Endothelial cell of umbilical vein (primary cell): ENCODE measurements at regions not wholly inside any gene's neighbourhood (a gene's known extent, or its start where the extent isn't known, plus 50 kb on each side); places are given as distances from the start of the nearest gene placed in this dataset.

Source experiments
- BruUV-seq: library from RNA; stranded (reverse); fragments of 400-500 nt; replicated peaks from 2 replicates; lab custom pipeline; 2021; lab: Mats Ljungman, UMichigan
- CTCF ChIA-PET: fragments of 300-600, 350-600 bp; sonication (Branson Sonifier 250); formaldehyde crosslinking; loops from one replicate; lab custom pipeline; 2021; ENCODE audit warnings: antibody characterized with exemption, inconsistent platforms; lab: Charles Lee
- POLR2A ChIA-PET: fragments of 300-600, 350-600 bp; sonication (Branson Sonifier 250); formaldehyde crosslinking; loops from one replicate; lab custom pipeline; 2021; ENCODE audit warnings: antibody characterized with exemption, inconsistent platforms; lab: Charles Lee
- DNase-seq: peaks from one replicate; pipeline ENCODE4 v3.0.0-alpha.2; 2011; ENCODE audit warnings: low read depth, low spot score
- FAIRE-seq: peaks from 2 replicates; lab custom pipeline; 2011; peaks lifted over from hg19 to GRCh38; lab: Jason Lieb, UNC
- H2AFZ ChIP-seq: 2 replicates; pipeline ENCODE4 v1.6.0; 2012; ENCODE audit warnings: low read depth, low read length, control low read depth, inconsistent platforms
- H3K27ac ChIP-seq: 2 replicates; pipeline ENCODE4 v1.5.1; 2011; ENCODE audit warnings: low read depth, mild to moderate bottlenecking, control low read depth, low read length, moderate library complexity; ENCODE audit not compliant: insufficient read depth
- H3K27me3 ChIP-seq, 2 experiments: 2 replicates each; pipeline versions ENCODE4 v1.6.0 to v1.6.1; 2011; ENCODE audit warnings: low read length in 2 of 2, mixed read lengths in 1 of 2; ENCODE audit not compliant: control insufficient read depth in 2 of 2, insufficient read depth in 2 of 2
- H3K36me3 ChIP-seq, 2 experiments: 2 replicates in 1 of 2; 3 replicates in 1 of 2; pipeline ENCODE4 v1.5.1; 2011; ENCODE audit warnings: low read length in 2 of 2, mild to moderate bottlenecking in 1 of 2, moderate library complexity in 1 of 2; ENCODE audit not compliant: control insufficient read depth in 2 of 2, insufficient read depth in 2 of 2; ENCODE audit errors: extremely low read depth in 1 of 2
- H3K4me1 ChIP-seq: 3 replicates; pipeline ENCODE4 v1.5.1; 2011; ENCODE audit warnings: mild to moderate bottlenecking, low read length; ENCODE audit not compliant: control insufficient read depth, insufficient read depth; ENCODE audit errors: extremely low read depth
- H3K4me2 ChIP-seq: 2 replicates; pipeline ENCODE4 v1.6.1; 2011; ENCODE audit warnings: low read length, control low read depth, mixed read lengths; ENCODE audit not compliant: insufficient read depth
- H3K4me3 ChIP-seq, 3 experiments: fragments of 200-600 bp in 1 of 3; sonication (generic), shearing (Covaris generic) in 1 of 3; replicated peaks in 1 of 3; 2 replicates each; pipeline ENCODE4 v1.5.1; 2011 to 2016; ENCODE audit warnings: control low read depth in 3 of 3, low read length in 3 of 3, mild to moderate bottlenecking in 2 of 3, inconsistent platforms in 1 of 3, low read depth in 1 of 3, moderate library complexity in 1 of 3; ENCODE audit not compliant: insufficient read depth in 1 of 3
- H3K79me2 ChIP-seq: 2 replicates; pipeline ENCODE4 v1.6.0; 2012; ENCODE audit warnings: low read length, inconsistent platforms; ENCODE audit not compliant: control insufficient read depth, insufficient read depth
- H3K9ac ChIP-seq: replicated peaks from 2 replicates; pipeline ENCODE3; 2011; ENCODE audit warnings: low read length, control low read depth; ENCODE audit not compliant: insufficient read depth; ENCODE audit errors: extremely low read depth
- H3K9me1 ChIP-seq: replicated peaks from 3 replicates; pipeline ENCODE4 v1.6.0; 2011; ENCODE audit warnings: mild to moderate bottlenecking, low read length; ENCODE audit not compliant: control insufficient read depth, insufficient read depth; ENCODE audit errors: extremely low read depth
- H3K9me3 ChIP-seq: replicated peaks from 2 replicates; pipeline ENCODE4 v1.5.1; 2012; ENCODE audit warnings: low read length, inconsistent platforms; ENCODE audit not compliant: control insufficient read depth, insufficient read depth
- H4K20me1 ChIP-seq: replicated peaks from 2 replicates; pipeline ENCODE3; 2011; ENCODE audit warnings: mild to moderate bottlenecking, low read length; ENCODE audit not compliant: control insufficient read depth, insufficient read depth; ENCODE audit errors: extremely low read depth
- EZH2 ChIP-seq: IDR thresholded peaks from 2 replicates; pipeline ENCODE4 v1.6.1; 2012; ENCODE audit warnings: borderline replicate concordance, low read depth, mild to moderate bottlenecking, moderate library complexity, low read length, inconsistent platforms; ENCODE audit not compliant: severe bottlenecking
- FOS ChIP-seq: IDR thresholded peaks from 2 replicates; pipeline ENCODE4 v1.6.1; 2011; ENCODE audit warnings: mild to moderate bottlenecking, low read length, moderate library complexity, borderline replicate concordance; ENCODE audit not compliant: insufficient read depth
- GATA2 ChIP-seq: IDR thresholded peaks from 2 replicates; pipeline ENCODE4 v1.7.0; 2011; ENCODE audit warnings: low read depth, mild to moderate bottlenecking, moderate library complexity, mixed read lengths, low read length; ENCODE audit not compliant: insufficient read length, insufficient read depth
- JUN ChIP-seq: IDR thresholded peaks from 2 replicates; pipeline ENCODE4 v1.6.1; 2011; ENCODE audit warnings: borderline replicate concordance, low read depth; ENCODE audit not compliant: insufficient read length, insufficient read depth
- MAX ChIP-seq: IDR thresholded peaks from 2 replicates; pipeline ENCODE4 v1.6.1; 2011; ENCODE audit not compliant: insufficient read depth, insufficient read length
- MYC ChIP-seq: IDR thresholded peaks from one replicate; pipeline ENCODE4 v1.6.1; 2011; ENCODE audit warnings: mild to moderate bottlenecking, low read depth, low read length
- POLR2A ChIP-seq: IDR thresholded peaks from 2 replicates; pipeline ENCODE4 v1.6.1; 2012; ENCODE audit warnings: low read depth, mild to moderate bottlenecking, control low read depth, low read length
- POLR2AphosphoS5 ChIP-seq: IDR thresholded peaks from 2 replicates; pipeline ENCODE4 v1.6.1; 2012; ENCODE audit warnings: low read depth, mild to moderate bottlenecking, control low read depth, low read length, moderate library complexity; ENCODE audit not compliant: insufficient read depth
- dilution Hi-C: fragments of 300-500 bp; cut with MboI; formaldehyde crosslinking; loops from one replicate; pipeline ENCODE4 v1.15.0; 2019; ENCODE audit warnings: low sequenced_read_pairs; ENCODE audit not compliant: extremely low pct_ligation_motif_present
- intact Hi-C: fragments of 100-400 bp; cut with micrococcal nuclease; formaldehyde crosslinking; loops from one replicate; pipeline ENCODE4 v1.10.0; 2022
- TF ChIP-seq, protein P1 (sequence below), 2 donors: IDR thresholded peaks; 1 replicate in 1 of 2; 2 replicates in 1 of 2; pipeline ENCODE4 v1.5.1; 2011; ENCODE audit warnings: low read length in 2 of 2, mild to moderate bottlenecking in 2 of 2, moderate library complexity in 2 of 2, control low read depth in 1 of 2, inconsistent platforms in 1 of 2, low read depth in 1 of 2; ENCODE audit not compliant: insufficient read depth in 1 of 2; ENCODE audit errors: extremely low read depth in 1 of 2

DNA sequence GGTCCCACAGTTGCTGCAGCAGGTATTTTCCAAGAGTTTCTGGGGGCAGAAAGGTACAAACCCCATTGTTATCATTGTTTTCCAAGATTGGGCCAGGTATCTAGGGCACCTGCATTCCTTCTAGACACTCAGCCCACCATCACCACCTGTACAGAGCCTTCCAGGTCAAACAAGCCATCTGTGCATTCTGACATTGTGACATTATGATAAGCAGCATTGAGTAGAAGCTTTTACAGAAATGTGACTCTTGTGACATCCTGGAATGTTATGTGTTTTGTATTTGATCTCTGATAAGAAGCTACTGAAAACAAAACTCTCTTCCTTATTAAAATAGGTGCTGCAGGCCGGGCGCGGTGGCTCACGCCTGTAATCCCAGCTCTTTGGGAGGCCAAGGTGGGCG lies 128.1 kb upstream of the CCN2 start:
- no TSS peak for BruUV-seq
- no peaks in the 10 kb centered on the region for H3K79me2 ChIP-seq
- TF ChIP-seq POLR2A (no peak), MAX (no peak), POLR2AphosphoS5 (no peak), FOS (no peak), GATA2 (no peak)
- TF ChIP-seq, protein P1, sequence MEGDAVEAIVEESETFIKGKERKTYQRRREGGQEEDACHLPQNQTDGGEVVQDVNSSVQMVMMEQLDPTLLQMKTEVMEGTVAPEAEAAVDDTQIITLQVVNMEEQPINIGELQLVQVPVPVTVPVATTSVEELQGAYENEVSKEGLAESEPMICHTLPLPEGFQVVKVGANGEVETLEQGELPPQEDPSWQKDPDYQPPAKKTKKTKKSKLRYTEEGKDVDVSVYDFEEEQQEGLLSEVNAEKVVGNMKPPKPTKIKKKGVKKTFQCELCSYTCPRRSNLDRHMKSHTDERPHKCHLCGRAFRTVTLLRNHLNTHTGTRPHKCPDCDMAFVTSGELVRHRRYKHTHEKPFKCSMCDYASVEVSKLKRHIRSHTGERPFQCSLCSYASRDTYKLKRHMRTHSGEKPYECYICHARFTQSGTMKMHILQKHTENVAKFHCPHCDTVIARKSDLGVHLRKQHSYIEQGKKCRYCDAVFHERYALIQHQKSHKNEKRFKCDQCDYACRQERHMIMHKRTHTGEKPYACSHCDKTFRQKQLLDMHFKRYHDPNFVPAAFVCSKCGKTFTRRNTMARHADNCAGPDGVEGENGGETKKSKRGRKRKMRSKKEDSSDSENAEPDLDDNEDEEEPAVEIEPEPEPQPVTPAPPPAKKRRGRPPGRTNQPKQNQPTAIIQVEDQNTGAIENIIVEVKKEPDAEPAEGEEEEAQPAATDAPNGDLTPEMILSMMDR (IDR thresholded peaks at IDR 0.05; ENCODE audit: extremely low read depth in 1 of 2, insufficient read depth in 1 of 2, low read depth in 1 of 2, low read length in 2 of 2): no peak
- no peak overlapping the region for H3K9ac ChIP-seq
- intact Hi-C loops: no loop called here
- POLR2A ChIA-PET: no interaction called here
- H3K27me3 ChIP-seq: no peaks in the 10 kb centered on the region
- no peak for DNase-seq
- H3K27ac ChIP-seq: no peak overlapping the region
- CTCF ChIA-PET: no interaction called here
- H3K9me1 ChIP-seq: no peaks in the 10 kb centered on the region
- dilution Hi-C loops: no loop called here
- H2AFZ ChIP-seq: no peak overlapping the region
- H3K36me3 ChIP-seq: no peaks in the 10 kb centered on the region
- no peak overlapping the region for H3K4me2 ChIP-seq
- no peak overlapping the region for H3K4me3 ChIP-seq
- FAIRE-seq: no peak
- no peaks in the 10 kb centered on the region for H3K9me3 ChIP-seq
- peaks cover 19% of the 10 kb centered on the region for H3K4me1 ChIP-seq
- no peaks in the 10 kb centered on the region for H4K20me1 ChIP-seq

GRCh38 chr6:132076452-132076851 lies 125.3 kb upstream of the CCN2 start:
- H3K9me3 ChIP-seq: no peaks in the 10 kb centered on the region
- ChIA-PET POLR2A (no interaction called here), CTCF (no interaction called here)
- no peaks in the 10 kb centered on the region for H3K79me2 ChIP-seq
- no peak for FAIRE-seq
- H3K4me1 ChIP-seq: peaks cover 21% of the 10 kb centered on the region
- no peak overlapping the region for H3K4me3 ChIP-seq
- no peaks in the 10 kb centered on the region for H3K27me3 ChIP-seq
- H3K36me3 ChIP-seq: no peaks in the 10 kb centered on the region
- TF ChIP-seq JUN (no peak), MYC (no peak), POLR2AphosphoS5 (no peak), FOS (no peak), MAX (no peak), EZH2 (no peak), POLR2A (no peak), GATA2 (no peak)
- TF ChIP-seq, protein P1 (IDR thresholded peaks at IDR 0.05; ENCODE audit: extremely low read depth in 1 of 2, insufficient read depth in 1 of 2, low read depth in 1 of 2, low read length in 2 of 2): no peak
- H3K27ac ChIP-seq: no peak overlapping the region
- H3K9me1 ChIP-seq: no peaks in the 10 kb centered on the region
- no peak overlapping the region for H2AFZ ChIP-seq
- no TSS peak for BruUV-seq
- no peak overlapping the region for H3K4me2 ChIP-seq
- H3K9ac ChIP-seq: no peak overlapping the region
- dilution Hi-C loops (no loop called here), intact Hi-C loops (no loop called here)
- DNase-seq: no peak
- no peaks in the 10 kb centered on the region for H4K20me1 ChIP-seq
